ENCODE measurements at regions not wholly inside any gene's neighbourhood (a gene's known extent, or its start where the extent isn't known, plus 50 kb on each side); places are given as distances from the start of the nearest gene placed in this dataset.

DNA sequence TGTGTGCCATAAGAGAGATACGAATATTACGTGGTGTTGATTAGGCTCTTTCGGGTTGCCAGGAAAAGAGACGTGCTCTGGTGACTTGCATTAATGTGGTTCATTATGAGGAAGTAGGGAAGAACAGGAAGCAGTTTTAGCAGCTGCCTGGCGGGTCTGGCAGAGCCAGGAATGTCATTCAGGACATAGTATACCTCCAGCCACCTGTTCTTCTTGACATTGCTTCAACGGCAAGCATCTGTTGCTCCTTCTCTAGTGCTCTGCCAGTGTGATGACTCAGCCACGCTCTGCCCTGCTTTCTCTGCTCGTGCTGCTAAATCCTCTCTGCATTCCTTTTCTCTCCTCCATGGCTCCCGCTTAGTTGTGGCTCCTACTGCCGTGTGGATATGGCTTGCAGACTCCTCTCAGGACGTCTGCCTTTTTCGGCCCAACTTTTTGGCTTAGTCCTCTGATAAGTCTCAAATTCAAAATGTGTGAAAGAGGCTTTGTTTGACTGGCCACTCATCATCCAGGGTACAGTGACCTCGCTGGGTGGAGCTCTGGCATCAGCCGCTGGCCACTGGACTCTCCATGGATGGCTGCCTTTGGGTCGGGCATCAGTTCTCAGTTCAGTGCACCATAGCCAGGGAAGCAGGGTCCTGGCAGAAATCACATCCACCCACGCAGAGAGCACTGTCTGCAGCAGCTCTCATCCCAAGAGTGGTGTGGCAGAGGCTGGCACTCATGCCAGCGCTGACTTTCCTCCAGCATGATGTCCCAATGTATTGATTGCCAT, 89.3 kb upstream of the KLF3 start:
- TF ChIP-seq GATA3 (IDR thresholded peaks at IDR 0.05; ENCODE audit: low read depth, low read length), result no peak
- TF ChIP-seq GATA2 (IDR thresholded peaks at IDR 0.05; ENCODE audit: low read depth, low read length), result no peak

DNA sequence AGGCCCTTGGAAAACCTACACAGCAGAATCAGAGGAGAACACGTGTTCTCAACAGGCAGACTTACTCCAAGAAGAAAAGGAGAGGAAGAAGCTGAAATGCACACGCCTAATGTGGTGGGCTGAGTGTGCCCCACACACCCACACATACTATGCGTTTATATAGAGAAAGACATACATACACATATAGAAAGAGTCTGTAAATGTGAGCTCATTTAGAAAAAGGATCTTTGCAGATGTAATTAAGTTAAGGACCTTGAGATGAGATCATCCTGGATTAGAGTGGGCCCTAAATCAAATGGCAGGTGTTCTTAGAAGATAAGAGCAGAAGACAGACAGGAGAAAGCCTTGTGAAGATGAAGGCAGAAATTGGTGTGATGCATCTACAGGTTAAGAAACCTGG, 87.2 kb upstream of the KLF3 start:
- TF ChIP-seq GATA2 (IDR thresholded peaks at IDR 0.05; ENCODE audit: low read depth, low read length), result no peak
- no peak for TF ChIP-seq GATA3 (IDR thresholded peaks at IDR 0.05; ENCODE audit: low read depth, low read length)

DNA sequence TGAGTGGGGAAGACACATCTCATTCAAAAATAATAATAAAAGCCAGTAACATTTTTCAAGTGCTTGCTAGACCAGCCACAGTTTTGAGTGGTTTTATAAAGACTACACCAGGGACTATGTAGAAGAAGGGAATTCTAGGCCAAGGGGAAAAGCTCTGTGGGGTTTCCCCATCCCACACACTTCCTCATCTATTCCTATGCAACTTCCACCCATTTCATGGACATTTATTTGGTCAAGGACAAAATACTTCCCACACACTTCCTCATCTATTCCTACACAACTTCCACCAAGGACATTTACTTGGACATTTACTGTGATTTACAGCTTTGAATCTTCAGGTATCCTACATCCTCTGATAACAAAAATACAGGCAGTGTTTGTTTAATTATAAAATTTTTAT, 86.5 kb upstream of the KLF3 start:
- TF ChIP-seq GATA3 (IDR thresholded peaks at IDR 0.05; ENCODE audit: low read depth, low read length) (no peak), GATA2 (IDR thresholded peaks at IDR 0.05; ENCODE audit: low read depth, low read length) (no peak)

DNA sequence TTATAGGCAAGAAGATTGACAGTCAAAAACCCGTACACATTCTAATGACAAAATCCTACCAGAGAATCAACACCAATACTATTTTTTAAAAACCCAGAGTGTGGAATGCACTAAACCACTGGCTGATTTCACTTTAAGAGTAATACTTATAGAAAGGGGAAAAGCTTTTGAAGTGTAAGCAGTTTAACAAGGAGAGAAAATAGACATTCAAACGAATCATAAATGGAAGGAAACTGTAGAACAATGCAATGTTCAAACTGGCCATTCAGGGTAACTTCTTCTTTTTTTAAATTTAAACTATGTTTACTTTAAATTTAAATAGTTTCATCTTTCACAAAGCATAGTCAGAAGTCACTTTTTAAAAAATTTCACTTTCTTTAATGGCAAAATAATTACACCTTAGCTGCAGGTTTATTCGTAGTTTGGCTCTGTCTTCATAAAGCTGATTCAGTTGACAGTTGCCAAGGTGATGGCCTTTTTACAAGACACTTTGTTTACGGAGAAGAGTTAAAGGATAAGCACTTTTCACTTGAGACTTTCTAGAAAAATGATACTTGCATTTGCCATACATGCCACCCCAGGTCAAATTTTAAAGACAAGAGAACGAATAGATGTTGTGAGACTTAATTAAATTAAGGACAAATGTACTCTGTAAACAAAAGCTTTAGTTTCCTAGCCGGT, 82.4 kb upstream of the KLF3 start:
- TF ChIP-seq GATA2 (IDR thresholded peaks at IDR 0.05; ENCODE audit: low read depth, low read length), result no peak
- no peak for TF ChIP-seq GATA3 (IDR thresholded peaks at IDR 0.05; ENCODE audit: low read depth, low read length)

DNA sequence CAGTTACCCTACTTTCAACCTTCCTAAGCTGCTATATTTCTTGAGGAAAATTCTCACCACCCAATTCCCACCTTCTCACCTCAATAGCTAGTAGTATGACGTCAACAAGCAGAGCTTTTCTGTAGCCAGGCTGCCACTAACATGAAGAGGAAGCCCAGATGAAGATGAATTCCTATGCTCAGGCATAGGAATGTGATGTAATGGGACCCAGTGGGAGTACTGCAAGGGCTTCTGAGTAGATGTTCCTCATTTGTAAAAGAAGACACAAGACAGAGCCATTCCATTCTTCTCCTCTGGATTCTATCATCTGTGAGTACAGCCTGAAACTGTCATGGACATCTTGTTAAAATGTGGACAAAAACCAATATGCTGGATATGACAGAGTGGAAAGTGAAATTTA, 81.6 kb upstream of the KLF3 start:
- TF ChIP-seq GATA2 (IDR thresholded peaks at IDR 0.05; ENCODE audit: low read depth, low read length), result no peak
- no peak for TF ChIP-seq GATA3 (IDR thresholded peaks at IDR 0.05; ENCODE audit: low read depth, low read length)

DNA sequence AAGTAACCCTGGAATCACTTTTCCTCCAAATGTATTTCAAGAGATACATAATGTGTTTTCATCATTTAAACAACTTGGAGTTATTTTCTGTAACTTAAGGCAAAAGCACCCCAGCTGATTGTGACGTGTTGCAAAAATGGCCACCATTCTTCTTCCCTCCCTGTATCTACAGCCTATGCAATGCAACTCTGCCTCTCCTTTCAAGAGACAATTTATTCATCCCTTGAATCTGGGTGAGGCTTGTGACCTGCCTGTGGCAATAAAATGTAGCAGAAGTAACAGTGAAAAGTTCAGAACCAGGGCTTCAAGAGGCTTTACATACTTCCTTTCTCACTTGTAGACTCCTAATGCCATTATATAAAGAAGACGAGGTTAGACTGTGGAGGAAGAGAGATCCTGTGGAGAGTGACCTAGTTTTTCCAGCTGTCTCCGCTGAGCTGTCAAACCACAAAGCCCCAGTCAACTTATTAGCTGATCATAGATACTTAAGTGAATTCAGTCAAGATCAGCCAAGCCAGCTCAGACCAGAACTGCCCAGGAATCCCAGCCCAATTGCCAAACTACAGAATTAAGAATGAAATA, 81.0 kb upstream of the KLF3 start:
- no peak for TF ChIP-seq GATA3 (IDR thresholded peaks at IDR 0.05; ENCODE audit: low read depth, low read length)

DNA sequence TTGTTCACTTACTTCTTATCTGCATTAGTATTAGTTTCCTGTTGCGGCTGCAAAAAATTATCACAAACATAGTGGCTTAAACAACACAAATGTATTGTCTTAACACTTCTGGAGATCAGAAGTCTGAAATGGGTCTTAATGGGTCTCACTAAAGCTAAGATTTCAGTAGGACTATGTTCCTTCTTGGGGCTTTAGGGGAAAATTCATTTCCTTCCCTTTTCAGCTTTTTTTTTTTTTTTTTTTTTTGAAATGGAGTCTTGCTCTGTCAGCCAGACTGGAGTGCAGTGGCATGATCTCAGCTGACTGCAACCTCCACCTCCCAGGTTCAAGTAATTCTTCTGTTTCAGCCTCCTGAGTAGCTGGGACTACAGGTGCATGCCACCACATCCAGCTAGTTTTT, 78.1 kb upstream of the KLF3 start:
- TF ChIP-seq GATA2 (IDR thresholded peaks at IDR 0.05; ENCODE audit: low read depth, low read length), result no peak
- TF ChIP-seq GATA3 (IDR thresholded peaks at IDR 0.05; ENCODE audit: low read depth, low read length), result no peak

DNA sequence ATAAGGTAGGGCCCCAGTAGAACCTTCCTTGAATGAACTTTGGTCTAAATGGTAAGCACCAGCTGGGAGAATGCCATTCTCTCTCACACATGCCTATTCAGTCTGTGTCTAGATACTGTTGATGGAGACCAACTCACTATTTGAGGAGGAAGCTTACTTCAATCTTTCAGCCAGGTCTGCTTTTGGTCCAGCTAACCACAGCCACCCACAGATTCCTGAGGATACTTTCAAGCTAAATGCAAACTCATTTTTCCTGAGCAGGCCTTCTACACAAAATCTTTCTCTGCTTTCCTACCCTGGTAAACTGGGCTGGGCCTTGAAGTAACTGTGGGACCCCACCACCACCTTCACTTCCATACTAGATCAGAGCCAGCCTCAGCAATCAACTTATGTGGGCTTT, 76.9 kb upstream of the KLF3 start:
- no peak for TF ChIP-seq GATA3 (IDR thresholded peaks at IDR 0.05; ENCODE audit: low read depth, low read length)
- no peak for TF ChIP-seq GATA2 (IDR thresholded peaks at IDR 0.05; ENCODE audit: low read depth, low read length)

DNA sequence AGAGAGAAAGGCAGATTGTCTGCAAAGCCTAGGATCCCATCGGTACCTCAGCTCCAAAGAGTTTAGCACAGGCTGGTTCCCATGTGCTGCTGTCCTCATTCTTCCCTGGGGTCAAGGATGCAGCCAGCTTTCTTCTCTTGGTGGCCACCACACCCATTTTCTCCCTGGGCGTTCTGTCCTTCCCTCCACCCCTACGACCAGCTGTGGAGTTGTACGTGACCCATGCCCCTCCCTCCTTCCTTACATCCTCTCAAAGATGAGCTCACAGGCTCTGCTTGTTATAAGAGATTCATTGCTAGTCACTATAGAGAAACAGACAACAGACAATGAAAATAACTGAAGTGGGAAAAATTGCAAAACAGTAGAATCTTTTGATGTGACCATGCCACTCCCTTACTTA, 74.0 kb upstream of the KLF3 start:
- TF ChIP-seq GATA3 (IDR thresholded peaks at IDR 0.05; ENCODE audit: low read depth, low read length) (no peak), GATA2 (IDR thresholded peaks at IDR 0.05; ENCODE audit: low read depth, low read length) (no peak)

DNA sequence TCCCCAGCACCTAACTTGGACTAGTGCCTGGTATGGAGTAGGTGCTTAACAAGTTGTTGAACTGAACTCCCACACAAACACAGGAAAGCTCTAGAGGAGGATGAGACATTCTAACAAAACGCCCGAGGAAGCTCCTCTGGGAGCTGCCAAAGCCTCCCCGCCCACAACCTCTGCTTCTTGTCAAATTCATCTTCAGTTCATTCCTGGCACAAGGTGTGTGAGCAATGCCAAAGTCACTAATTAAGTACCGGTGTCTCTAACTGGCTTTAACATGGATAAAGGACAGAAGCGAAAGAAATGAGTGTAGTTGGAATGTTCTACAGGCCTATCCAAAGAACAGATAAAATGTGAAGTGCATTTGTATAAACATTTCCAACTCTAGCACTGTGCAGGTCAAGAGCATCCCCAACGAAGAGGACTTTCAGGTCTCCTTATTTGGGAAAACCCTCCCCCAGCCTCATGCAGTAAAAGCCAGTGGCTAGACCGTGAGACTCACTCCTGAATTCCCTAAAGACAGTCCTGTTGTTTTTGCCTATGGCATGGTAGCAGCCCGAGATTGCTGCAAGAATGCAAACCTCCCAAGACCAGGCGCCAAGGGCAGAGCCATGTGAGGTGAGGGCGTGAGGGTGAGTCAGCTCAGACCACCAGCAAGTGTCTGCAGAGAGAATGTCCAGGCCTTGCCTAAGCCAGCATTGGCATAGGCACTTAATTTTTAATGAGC, 72.2 kb upstream of the KLF3 start:
- no peak for TF ChIP-seq GATA3 (IDR thresholded peaks at IDR 0.05; ENCODE audit: low read depth, low read length)
- no peak for TF ChIP-seq GATA2 (IDR thresholded peaks at IDR 0.05; ENCODE audit: low read depth, low read length)

DNA sequence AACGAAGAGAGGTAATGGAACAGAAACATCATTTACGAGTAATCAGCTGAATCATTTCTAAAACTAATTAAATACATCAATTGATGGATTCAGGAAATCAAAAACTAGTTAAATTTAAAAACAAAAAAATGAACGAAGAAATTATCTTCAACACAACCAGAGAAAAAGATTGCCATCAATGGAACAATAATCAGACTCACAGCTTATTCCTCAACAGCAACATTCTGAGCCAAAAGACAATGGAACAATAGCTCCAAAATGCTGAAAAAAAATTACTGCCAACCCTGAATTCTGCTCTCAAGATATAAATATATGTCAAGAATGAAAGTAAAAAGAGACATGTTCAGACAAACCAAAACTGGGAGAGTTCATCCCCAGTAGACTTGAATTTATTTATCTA, 65.5 kb upstream of the KLF3 start:
- no peak for TF ChIP-seq GATA2 (IDR thresholded peaks at IDR 0.05; ENCODE audit: low read depth, low read length)
- no peak for TF ChIP-seq GATA3 (IDR thresholded peaks at IDR 0.05; ENCODE audit: low read depth, low read length)

DNA sequence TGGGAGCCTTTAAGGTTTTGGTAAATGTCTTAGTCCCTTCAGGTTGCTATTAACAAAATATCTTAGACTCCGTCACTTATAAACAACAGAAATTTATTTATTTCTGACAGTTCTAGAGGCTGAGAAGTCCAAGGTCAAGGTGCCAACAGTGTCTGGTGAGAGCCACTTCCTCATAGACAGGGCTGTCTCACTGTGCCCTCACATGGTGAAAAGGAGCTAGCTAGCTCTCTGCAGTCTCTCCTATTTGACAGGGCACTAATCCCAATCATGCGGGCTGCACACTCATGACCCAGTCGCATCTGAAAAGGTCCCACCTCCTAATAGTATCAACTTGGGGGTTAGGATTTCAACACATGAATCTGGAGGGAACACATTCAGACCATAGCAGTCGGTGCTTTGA, 63.4 kb upstream of the KLF3 start:
- TF ChIP-seq GATA2 (IDR thresholded peaks at IDR 0.05; ENCODE audit: low read depth, low read length) (no peak), GATA3 (IDR thresholded peaks at IDR 0.05; ENCODE audit: low read depth, low read length) (no peak)

DNA sequence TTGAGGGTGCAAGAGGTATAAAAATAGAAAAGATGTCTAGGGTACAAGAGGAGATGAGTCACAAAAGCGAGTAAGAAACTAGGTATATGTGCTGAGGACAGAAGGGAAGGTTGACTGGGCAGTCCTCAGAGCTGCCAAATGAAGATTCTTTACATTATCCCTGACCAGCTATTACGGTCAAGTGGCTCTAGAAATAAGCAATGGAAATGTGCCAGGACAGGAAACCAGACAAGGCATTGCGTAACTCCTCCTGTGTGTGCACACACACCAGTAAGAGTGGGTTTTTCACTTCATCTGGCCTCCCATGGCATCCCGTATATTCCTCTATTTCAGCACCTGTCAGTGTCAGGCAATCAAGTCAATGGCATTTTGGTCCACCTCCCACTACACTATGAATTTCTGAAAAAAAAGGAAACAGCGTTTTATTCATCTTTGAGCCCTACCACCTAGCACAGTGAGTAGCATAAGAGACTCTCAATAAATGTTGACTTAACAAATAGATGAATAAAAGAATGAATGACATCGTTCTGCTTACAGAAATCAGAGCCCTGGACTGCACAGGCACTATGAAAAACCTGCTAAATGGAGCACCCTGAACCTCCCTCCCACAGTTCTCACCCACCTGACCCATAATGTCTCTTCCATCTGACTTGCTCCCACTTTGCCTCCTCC, 62.6 kb upstream of the KLF3 start:
- no peak for TF ChIP-seq GATA2 (IDR thresholded peaks at IDR 0.05; ENCODE audit: low read depth, low read length)
- TF ChIP-seq GATA3 (IDR thresholded peaks at IDR 0.05; ENCODE audit: low read depth, low read length), result no peak

DNA sequence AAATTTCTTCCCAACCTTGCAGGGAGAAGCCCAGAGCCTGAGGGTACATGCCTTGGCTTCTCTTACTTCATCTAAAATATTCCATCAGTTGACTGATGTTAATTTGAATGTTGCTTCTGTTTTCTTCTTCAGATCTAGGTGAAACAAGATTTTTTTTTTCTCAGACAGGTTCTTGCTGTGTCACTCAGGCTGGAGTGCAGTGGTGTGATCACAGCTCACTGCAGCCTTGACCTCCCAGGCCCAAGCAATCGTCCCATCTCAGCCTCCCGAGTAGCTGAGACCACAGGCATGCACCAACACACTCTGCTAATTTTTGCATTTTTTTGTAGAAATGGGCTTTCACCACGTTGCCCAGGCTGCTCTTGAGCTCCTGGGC, 62.1 kb upstream of the KLF3 start:
- no peak for TF ChIP-seq GATA2 (IDR thresholded peaks at IDR 0.05; ENCODE audit: low read depth, low read length)
- no peak for TF ChIP-seq GATA3 (IDR thresholded peaks at IDR 0.05; ENCODE audit: low read depth, low read length)

Measured in SH-SY5Y (cell line).